Liver (tissue), 8 donors: ENCODE measurements at regions not wholly inside any gene's neighbourhood (a gene's known extent, or its start where the extent isn't known, plus 50 kb on each side); places are given as distances from the start of the nearest gene placed in this dataset.

Source experiments
- DNase-seq: peaks from one replicate; pipeline ENCODE4 v3.0.0-alpha.2; 2017; ENCODE audit warnings: low spot score
- H3K27ac ChIP-seq, 2 donors: one replicate each; pipeline ENCODE4 v1.7.0; 2013; ENCODE audit warnings: inconsistent platforms in 2 of 2, low read length in 2 of 2, control low read depth in 1 of 2, low read depth in 1 of 2, mild to moderate bottlenecking in 1 of 2
- H3K27me3 ChIP-seq, 4 donors: one replicate each; pipeline versions ENCODE4 v1.6.1 to v1.7.0; 2013; ENCODE audit warnings: low read length in 3 of 4, inconsistent platforms in 1 of 4, mild to moderate bottlenecking in 1 of 4, moderate library complexity in 1 of 4; ENCODE audit not compliant: control insufficient read depth in 4 of 4, insufficient read depth in 4 of 4
- H3K36me3 ChIP-seq, 4 donors: one replicate each; pipeline versions ENCODE4 v1.6.1 to v1.7.0; 2013; ENCODE audit warnings: low read length in 3 of 4, mild to moderate bottlenecking in 3 of 4, low read depth in 1 of 4, moderate library complexity in 1 of 4; ENCODE audit not compliant: control insufficient read depth in 4 of 4, insufficient read depth in 3 of 4
- H3K4me1 ChIP-seq, 4 donors: one replicate each; pipeline versions ENCODE4 v1.6.1 to v1.7.0; 2013; ENCODE audit warnings: low read length in 3 of 4, mild to moderate bottlenecking in 3 of 4, moderate library complexity in 1 of 4; ENCODE audit not compliant: control insufficient read depth in 4 of 4, insufficient read depth in 4 of 4
- H3K4me3 ChIP-seq, 3 donors: one replicate each; pipeline versions ENCODE4 v1.6.1 to v1.7.0; 2013; ENCODE audit warnings: low read length in 3 of 3, control low read depth in 1 of 3, low read depth in 1 of 3, mild to moderate bottlenecking in 1 of 3
- H3K9ac ChIP-seq, 2 donors: one replicate each; pipeline ENCODE4 v1.7.0; 2013; ENCODE audit warnings: low read length in 2 of 2, mild to moderate bottlenecking in 2 of 2, moderate library complexity in 2 of 2, control low read depth in 1 of 2, low read depth in 1 of 2
- H3K9me3 ChIP-seq, 4 donors: one replicate each; pipeline versions ENCODE4 v1.6.1 to v1.7.0; 2013; ENCODE audit warnings: low read length in 3 of 4; ENCODE audit not compliant: control insufficient read depth in 4 of 4
- EGR1 ChIP-seq, 2 donors: IDR thresholded peaks; 2 replicates each; pipeline ENCODE4 v1.6.1; 2016 to 2018; ENCODE audit warnings: antibody characterized with exemption in 2 of 2, low read depth in 2 of 2
- FOXA1 ChIP-seq: IDR thresholded peaks from 2 replicates; pipeline ENCODE4 v1.6.1; 2016; ENCODE audit warnings: antibody characterized with exemption
- FOXA2 ChIP-seq: IDR thresholded peaks from 2 replicates; pipeline ENCODE4 v1.6.1; 2016; ENCODE audit warnings: antibody characterized with exemption
- GABPA ChIP-seq, 2 donors: IDR thresholded peaks in 1 of 2; conservative IDR thresholded peaks in 1 of 2; 2 replicates each; pipeline ENCODE4 v1.6.1; 2016; ENCODE audit warnings: antibody characterized with exemption in 2 of 2, mild to moderate bottlenecking in 1 of 2, moderate library complexity in 1 of 2
- HNF4A ChIP-seq, 2 donors: conservative IDR thresholded peaks; 2 replicates each; pipeline ENCODE4 v1.6.1; 2016; ENCODE audit warnings: antibody characterized with exemption in 2 of 2, mild to moderate bottlenecking in 2 of 2
- HNF4G ChIP-seq: IDR thresholded peaks from 2 replicates; pipeline ENCODE4 v1.6.1; 2016; ENCODE audit warnings: antibody characterized with exemption
- JUND ChIP-seq, 2 donors: IDR thresholded peaks; 2 replicates each; pipeline ENCODE4 v1.6.1; 2016; ENCODE audit warnings: antibody characterized with exemption in 2 of 2
- NR2F2 ChIP-seq: IDR thresholded peaks from 2 replicates; pipeline ENCODE4 v1.6.1; 2016; ENCODE audit warnings: antibody characterized with exemption
- RAD21 ChIP-seq, 2 donors: IDR thresholded peaks; 2 replicates each; pipeline ENCODE4 v1.6.1; 2016; ENCODE audit warnings: antibody characterized with exemption in 2 of 2, mild to moderate bottlenecking in 2 of 2
- SP1 ChIP-seq: IDR thresholded peaks from 2 replicates; pipeline ENCODE4 v1.6.1; 2018; ENCODE audit warnings: antibody characterized with exemption, mild to moderate bottlenecking
- TAF1 ChIP-seq: conservative IDR thresholded peaks from 2 replicates; pipeline ENCODE4 v1.6.1; 2016; ENCODE audit warnings: antibody characterized with exemption, mild to moderate bottlenecking
- YY1 ChIP-seq: IDR thresholded peaks from 2 replicates; pipeline ENCODE4 v1.6.1; 2016; ENCODE audit warnings: antibody characterized with exemption, mild to moderate bottlenecking
- WGBS: extraction: QIAGEN DNeasy Blood & Tissue Kit; methylation state at CpG from one replicate; pipeline ENCODE4 v1.1.7; 2013; 5-methylcytosine and 5-hydroxymethylcytosine counted together
- TF ChIP-seq, protein P1 (sequence below): IDR thresholded peaks from 2 replicates; pipeline ENCODE4 v1.6.1; 2016; ENCODE audit warnings: antibody characterized with exemption
- TF ChIP-seq, protein P2 (sequence below): IDR thresholded peaks from 2 replicates; pipeline ENCODE4 v1.6.1; 2016; ENCODE audit warnings: antibody characterized with exemption
- TF ChIP-seq, protein P3 (sequence below): IDR thresholded peaks from 2 replicates; pipeline ENCODE4 v1.6.1; 2016; ENCODE audit warnings: antibody characterized with exemption
- TF ChIP-seq, protein P4 (sequence below): fragments of 150-350 bp; IDR thresholded peaks from 2 replicates; pipeline ENCODE4 v1.5.1; 2017; ENCODE audit warnings: improper control_type of control experiment, low read depth, low read length; ENCODE audit not compliant: missing input control
- donor health status: healthy.
- donor health status: healthy.
- donor health status: healthy.
- donor health status: healthy.
- donor health status: healthy.

DNA sequence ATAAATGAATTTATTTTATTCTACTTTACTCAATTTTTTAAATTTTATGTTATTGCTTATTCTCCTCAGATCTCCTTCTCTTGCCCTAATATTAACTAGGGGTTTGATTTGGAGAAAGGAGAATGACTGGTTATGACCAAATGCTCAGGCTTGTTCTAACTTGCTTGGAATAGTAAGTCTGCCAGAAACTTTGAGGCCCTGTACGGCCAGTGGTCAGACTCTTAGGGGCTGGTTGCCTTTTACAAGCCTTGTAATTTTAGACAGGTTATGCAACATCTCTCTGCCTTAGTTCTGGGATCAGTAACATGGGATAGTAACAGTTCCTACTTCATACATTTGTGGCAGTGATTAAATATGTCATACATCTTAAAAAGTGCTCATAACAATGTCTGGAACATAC is 279.5 kb downstream of the DUSP10 start:
- Histone ChIP-seq H3K9me3 (peaks cover 0 to 4% (median 0%) of the 10 kb centered on the region in 4 donors), H3K4me1 (no peaks in the 10 kb centered on the region), H3K27me3 (no peaks in the 10 kb centered on the region), H3K4me3 (no peak overlapping the region), H3K27ac (no peak overlapping the region), H3K9ac (no peak overlapping the region), H3K36me3 (no peaks in the 10 kb centered on the region)
- WGBS = 86% methylated on average over 1 of the region's 1 CpG
- no peak for TF ChIP-seq TAF1
- TF ChIP-seq SP1 = no peak
- no peak for DNase-seq

DNA sequence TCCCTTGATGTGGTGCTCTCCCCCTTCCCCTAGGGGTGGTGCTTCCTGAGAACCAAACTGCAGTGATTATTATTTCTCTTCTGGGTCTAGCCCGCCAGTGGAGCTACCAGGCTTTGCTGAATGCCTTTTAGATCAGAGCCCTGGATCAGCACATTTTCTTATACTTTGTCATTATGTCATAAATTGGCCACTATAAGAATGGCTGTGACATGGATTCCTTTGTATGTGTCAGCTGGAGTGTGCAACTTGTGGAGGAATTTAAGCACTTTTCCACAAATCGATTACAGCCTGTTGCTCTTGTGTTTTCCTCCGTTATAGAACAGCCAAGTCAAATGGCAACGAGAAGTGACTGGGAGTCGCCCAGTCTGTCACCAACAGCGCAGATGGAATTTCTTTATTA is 273.3 kb downstream of the DUSP10 start:
- WGBS = 89% methylated on average over 6 of the region's 6 CpGs
- no peaks in the 10 kb centered on the region for H3K36me3 ChIP-seq
- no peak overlapping the region for H3K9ac ChIP-seq
- TF ChIP-seq HNF4G = no peak
- TF ChIP-seq TAF1 = no peak
- TF ChIP-seq, protein P1, sequence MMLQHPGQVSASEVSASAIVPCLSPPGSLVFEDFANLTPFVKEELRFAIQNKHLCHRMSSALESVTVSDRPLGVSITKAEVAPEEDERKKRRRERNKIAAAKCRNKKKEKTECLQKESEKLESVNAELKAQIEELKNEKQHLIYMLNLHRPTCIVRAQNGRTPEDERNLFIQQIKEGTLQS = no peak
- TF ChIP-seq NR2F2 = no peak
- no peak for TF ChIP-seq RAD21 (IDR thresholded peaks at IDR 0.05)
- TF ChIP-seq EGR1 (IDR thresholded peaks at IDR 0.05; ENCODE audit: low read depth in 2 of 2) = no peak
- TF ChIP-seq SP1 = no peak
- TF ChIP-seq FOXA1 = no peak
- TF ChIP-seq, protein P2, sequence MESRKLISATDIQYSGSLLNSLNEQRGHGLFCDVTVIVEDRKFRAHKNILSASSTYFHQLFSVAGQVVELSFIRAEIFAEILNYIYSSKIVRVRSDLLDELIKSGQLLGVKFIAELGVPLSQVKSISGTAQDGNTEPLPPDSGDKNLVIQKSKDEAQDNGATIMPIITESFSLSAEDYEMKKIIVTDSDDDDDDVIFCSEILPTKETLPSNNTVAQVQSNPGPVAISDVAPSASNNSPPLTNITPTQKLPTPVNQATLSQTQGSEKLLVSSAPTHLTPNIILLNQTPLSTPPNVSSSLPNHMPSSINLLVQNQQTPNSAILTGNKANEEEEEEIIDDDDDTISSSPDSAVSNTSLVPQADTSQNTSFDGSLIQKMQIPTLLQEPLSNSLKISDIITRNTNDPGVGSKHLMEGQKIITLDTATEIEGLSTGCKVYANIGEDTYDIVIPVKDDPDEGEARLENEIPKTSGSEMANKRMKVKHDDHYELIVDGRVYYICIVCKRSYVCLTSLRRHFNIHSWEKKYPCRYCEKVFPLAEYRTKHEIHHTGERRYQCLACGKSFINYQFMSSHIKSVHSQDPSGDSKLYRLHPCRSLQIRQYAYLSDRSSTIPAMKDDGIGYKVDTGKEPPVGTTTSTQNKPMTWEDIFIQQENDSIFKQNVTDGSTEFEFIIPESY = no peak
- no peak for TF ChIP-seq YY1
- TF ChIP-seq HNF4A (conservative IDR thresholded peaks at IDR 0.05) = no peak
- TF ChIP-seq FOXA2 = no peak
- TF ChIP-seq, protein P3, sequence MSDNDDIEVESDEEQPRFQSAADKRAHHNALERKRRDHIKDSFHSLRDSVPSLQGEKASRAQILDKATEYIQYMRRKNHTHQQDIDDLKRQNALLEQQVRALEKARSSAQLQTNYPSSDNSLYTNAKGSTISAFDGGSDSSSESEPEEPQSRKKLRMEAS = no peak
- TF ChIP-seq, protein P4, sequence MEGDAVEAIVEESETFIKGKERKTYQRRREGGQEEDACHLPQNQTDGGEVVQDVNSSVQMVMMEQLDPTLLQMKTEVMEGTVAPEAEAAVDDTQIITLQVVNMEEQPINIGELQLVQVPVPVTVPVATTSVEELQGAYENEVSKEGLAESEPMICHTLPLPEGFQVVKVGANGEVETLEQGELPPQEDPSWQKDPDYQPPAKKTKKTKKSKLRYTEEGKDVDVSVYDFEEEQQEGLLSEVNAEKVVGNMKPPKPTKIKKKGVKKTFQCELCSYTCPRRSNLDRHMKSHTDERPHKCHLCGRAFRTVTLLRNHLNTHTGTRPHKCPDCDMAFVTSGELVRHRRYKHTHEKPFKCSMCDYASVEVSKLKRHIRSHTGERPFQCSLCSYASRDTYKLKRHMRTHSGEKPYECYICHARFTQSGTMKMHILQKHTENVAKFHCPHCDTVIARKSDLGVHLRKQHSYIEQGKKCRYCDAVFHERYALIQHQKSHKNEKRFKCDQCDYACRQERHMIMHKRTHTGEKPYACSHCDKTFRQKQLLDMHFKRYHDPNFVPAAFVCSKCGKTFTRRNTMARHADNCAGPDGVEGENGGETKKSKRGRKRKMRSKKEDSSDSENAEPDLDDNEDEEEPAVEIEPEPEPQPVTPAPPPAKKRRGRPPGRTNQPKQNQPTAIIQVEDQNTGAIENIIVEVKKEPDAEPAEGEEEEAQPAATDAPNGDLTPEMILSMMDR = no peak
- TF ChIP-seq GABPA (IDR thresholded peaks at IDR 0.05 in 1 of 2, conservative IDR thresholded peaks at IDR 0.05 in 1 of 2) = no peak
- no peak for TF ChIP-seq JUND (IDR thresholded peaks at IDR 0.05)
- DNase-seq = no peak
- H3K27me3 ChIP-seq = peaks cover 0 to 3% (median 0%) of the 10 kb centered on the region in 4 donors
- no peak overlapping the region for H3K27ac ChIP-seq
- H3K9me3 ChIP-seq = no peaks in the 10 kb centered on the region
- no peak overlapping the region for H3K4me3 ChIP-seq
- H3K4me1 ChIP-seq = no peaks in the 10 kb centered on the region

DNA sequence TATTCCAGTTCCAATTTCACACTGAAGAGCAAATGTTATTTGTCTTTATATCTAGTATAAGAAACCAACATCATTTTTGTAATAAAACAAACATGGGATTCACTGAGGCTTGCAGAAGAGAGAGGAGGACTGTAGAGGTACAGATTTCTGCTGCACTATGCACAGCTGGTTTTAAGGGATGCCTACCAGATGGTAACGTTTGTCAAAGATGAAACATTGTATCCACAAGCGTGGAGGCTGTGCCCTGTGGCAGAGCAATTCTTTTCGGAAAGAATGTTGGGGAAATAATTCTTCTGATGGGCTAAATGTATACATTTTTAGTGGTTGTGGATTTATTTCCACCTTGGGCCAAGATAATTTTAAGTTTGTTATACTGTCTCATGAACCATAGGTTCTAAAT is 272.4 kb downstream of the DUSP10 start:
- no peaks in the 10 kb centered on the region for H3K36me3 ChIP-seq
- no peak overlapping the region for H3K27ac ChIP-seq
- H3K9me3 ChIP-seq = no peaks in the 10 kb centered on the region
- 78% methylated on average over 3 of the region's 3 CpGs for WGBS
- no peaks in the 10 kb centered on the region for H3K4me1 ChIP-seq
- H3K9ac ChIP-seq = no peak overlapping the region
- H3K4me3 ChIP-seq = no peak overlapping the region
- no peak for DNase-seq
- peaks cover 0 to 3% (median 0%) of the 10 kb centered on the region in 4 donors for H3K27me3 ChIP-seq
- no peak for TF ChIP-seq TAF1
- no peak for TF ChIP-seq GABPA (IDR thresholded peaks at IDR 0.05 in 1 of 2, conservative IDR thresholded peaks at IDR 0.05 in 1 of 2)
- TF ChIP-seq HNF4A (conservative IDR thresholded peaks at IDR 0.05) = no peak
- TF ChIP-seq, protein P4 = no peak
- TF ChIP-seq HNF4G = no peak
